H1 (cell line): ENCODE measurements at regions not wholly inside any gene's neighbourhood (a gene's known extent, or its start where the extent isn't known, plus 50 kb on each side); places are given as distances from the start of the nearest gene placed in this dataset.

ENCODE experiments used
- ATF3 ChIP-seq: IDR thresholded peaks from 2 replicates; pipeline ENCODE4 v1.6.1; 2011; ENCODE audit warnings: low read depth, mild to moderate bottlenecking, low read length; ENCODE audit not compliant: insufficient read depth
- CBX8 ChIP-seq: fragments of 300-800, 300-1000 bp; sonication (generic); IDR thresholded peaks from 2 replicates; pipeline ENCODE4 v1.7.1; 2016; ENCODE audit warnings: low read depth, low read length, borderline replicate concordance
- CREB1 ChIP-seq: IDR thresholded peaks from 2 replicates; pipeline ENCODE4 v1.6.1; 2012; ENCODE audit warnings: inconsistent platforms
- EP300 ChIP-seq, 2 experiments: IDR thresholded peaks; 1 replicate in 1 of 2; 2 replicates in 1 of 2; pipeline ENCODE4 v1.6.1; 2011 to 2012; ENCODE audit warnings: low read depth in 2 of 2, low read length in 2 of 2, mild to moderate bottlenecking in 2 of 2, borderline replicate concordance in 1 of 2, inconsistent platforms in 1 of 2, moderate library complexity in 1 of 2
- KDM1A ChIP-seq: fragments of 200-600, 300-600 bp; sonication (generic); IDR thresholded peaks from 2 replicates; pipeline ENCODE4 v1.7.1; 2016; ENCODE audit warnings: mild to moderate bottlenecking, low read length, borderline replicate concordance
- KDM5A ChIP-seq: fragments of 200-600 bp; IDR thresholded peaks from 2 replicates; pipeline ENCODE4 v1.7.1; 2012; ENCODE audit warnings: mild to moderate bottlenecking, low read length, inconsistent platforms, mixed read lengths
- NRF1 ChIP-seq: IDR thresholded peaks from 2 replicates; pipeline ENCODE4 v1.6.1; 2011; ENCODE audit warnings: mild to moderate bottlenecking, low read depth, low read length, improper control_type of control experiment
- PHF8 ChIP-seq: fragments of 200-600 bp; sonication (generic); conservative IDR thresholded peaks from 2 replicates; pipeline ENCODE4 v1.7.1; 2012; ENCODE audit warnings: low read depth, mild to moderate bottlenecking, inconsistent platforms, low read length, moderate library complexity
- POLR2AphosphoS5 ChIP-seq: IDR thresholded peaks from 2 replicates; pipeline ENCODE4 v1.6.1; 2011; ENCODE audit warnings: low read depth, low read length
- RXRA ChIP-seq: IDR thresholded peaks from 2 replicates; pipeline ENCODE4 v1.6.1; 2011; ENCODE audit warnings: low read depth, mild to moderate bottlenecking, low read length, moderate library complexity; ENCODE audit not compliant: insufficient read depth
- SAP30 ChIP-seq: fragments of 300-600 bp; sonication (generic); IDR thresholded peaks from 2 replicates; pipeline ENCODE4 v1.7.1; 2012; ENCODE audit warnings: low read length, moderate library complexity, mild to moderate bottlenecking, inconsistent platforms; ENCODE audit not compliant: insufficient read depth, insufficient replicate concordance
- SIN3A ChIP-seq, 2 experiments: IDR thresholded peaks in 1 of 2; conservative IDR thresholded peaks in 1 of 2; 2 replicates each; pipeline ENCODE4 v1.6.1; 2011 to 2012; ENCODE audit warnings: low read length in 2 of 2, improper control_type of control experiment in 1 of 2, low read depth in 1 of 2, mild to moderate bottlenecking in 1 of 2
- SIRT6 ChIP-seq: IDR thresholded peaks from one replicate; pipeline ENCODE4 v1.7.1; 2012; ENCODE audit warnings: low read length, inconsistent platforms
- SUZ12 ChIP-seq: fragments of 200-600 bp; sonication (generic); IDR thresholded peaks from 2 replicates; pipeline ENCODE4 v1.6.1; 2012; ENCODE audit warnings: mild to moderate bottlenecking, inconsistent platforms, low read length, moderate library complexity, mixed read lengths
- TBP ChIP-seq: IDR thresholded peaks from 2 replicates; pipeline ENCODE4 v1.6.1; 2011; ENCODE audit warnings: low read depth, low read length, improper control_type of control experiment
- TCF12 ChIP-seq: IDR thresholded peaks from 2 replicates; pipeline ENCODE4 v1.6.1; 2011; ENCODE audit warnings: low read depth, mild to moderate bottlenecking, low read length
- TEAD4 ChIP-seq: IDR thresholded peaks from 2 replicates; pipeline ENCODE4 v1.6.1; 2012; ENCODE audit warnings: low read depth, low read length, inconsistent platforms, mixed read lengths
- YY1 ChIP-seq: IDR thresholded peaks from 2 replicates; pipeline ENCODE4 v1.6.1; 2011; ENCODE audit warnings: low read depth, mild to moderate bottlenecking, low read length

DNA sequence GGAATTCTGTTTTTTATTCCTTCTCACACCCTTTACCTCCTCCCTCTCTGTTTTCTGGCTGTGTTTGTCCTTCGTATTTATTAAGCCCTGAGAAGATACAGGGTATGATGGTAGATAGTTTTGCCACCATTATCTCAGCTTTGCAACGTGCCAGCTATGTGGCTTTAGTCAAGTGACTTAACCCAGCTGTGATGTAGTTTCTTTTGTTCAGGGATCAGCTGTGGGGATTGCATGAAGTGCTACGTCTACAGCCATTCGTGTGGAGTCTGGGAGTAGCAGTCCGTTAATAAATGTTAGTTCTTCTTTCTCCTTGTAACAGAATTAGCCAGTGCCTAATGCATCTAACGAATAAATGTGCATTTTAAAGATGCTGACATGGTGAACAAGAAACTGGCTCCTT is 128.4 kb downstream of the HAPSTR1 start (continued):
- no peak for TF ChIP-seq POLR2AphosphoS5
- no peak for TF ChIP-seq RXRA
- no peak for TF ChIP-seq TBP
- TF ChIP-seq SIN3A (conservative IDR thresholded peaks at IDR 0.05 in 1 of 2, IDR thresholded peaks at IDR 0.05 in 1 of 2; ENCODE audit: low read depth in 1 of 2, low read length in 2 of 2) = no peak
- TF ChIP-seq NRF1 = no peak
- TF ChIP-seq SIRT6 = no peak
- TF ChIP-seq SUZ12 = no peak
- TF ChIP-seq KDM5A = no peak
- no peak for TF ChIP-seq CREB1
- TF ChIP-seq YY1 = no peak
- no peak for TF ChIP-seq PHF8
- no peak for TF ChIP-seq KDM1A
- no peak for TF ChIP-seq TCF12
- TF ChIP-seq SAP30 = no peak
- no peak for TF ChIP-seq CBX8
- TF ChIP-seq ATF3 = no peak
- no peak for TF ChIP-seq EP300 (IDR thresholded peaks at IDR 0.05; ENCODE audit: borderline replicate concordance in 1 of 2, low read depth in 2 of 2, low read length in 2 of 2)
- TF ChIP-seq TEAD4 = no peak
